SK-N-SH (cell line): ENCODE measurements at regions not wholly inside any gene's neighbourhood (a gene's known extent, or its start where the extent isn't known, plus 50 kb on each side); places are given as distances from the start of the nearest gene placed in this dataset.

Experiments
- CTCF ChIA-PET: fragments of 300-600, 350-600 bp; formaldehyde crosslinking; extraction: SDS; loops from one replicate; lab custom pipeline; 2021; lab: Yijun Ruan, JAX
- POLR2A ChIA-PET: fragments of 350-600 bp; sonication (Branson Sonifier 250); formaldehyde crosslinking; extraction: SDS; loops from one replicate; lab custom pipeline; 2020; ENCODE audit warnings: antibody characterized with exemption, inconsistent platforms; lab: Yijun Ruan, JAX
- DNase-seq: peaks from one replicate; pipeline ENCODE4 v3.0.0; 2012
- H2AFZ ChIP-seq: fragments of 200-600 bp; sonication (generic); 2 replicates; pipeline ENCODE4 v1.8.1; 2016; ENCODE audit warnings: antibody characterized with exemption, mild to moderate bottlenecking, low read depth
- H3F3A ChIP-seq: fragments of 200-600 bp; sonication (generic); replicated peaks from 2 replicates; pipeline ENCODE3; 2016; ENCODE audit warnings: antibody characterized with exemption, mild to moderate bottlenecking; ENCODE audit not compliant: insufficient read depth
- H3K27ac ChIP-seq, 2 experiments: fragments of 200-500 bp in 1 of 2; fragments of 200-600 bp in 1 of 2; sonication (Bioruptor generic) in 1 of 2; sonication (generic), shearing (Covaris generic) in 1 of 2; 2 replicates each; pipeline versions ENCODE4 v1.5.1 to v1.6.1; 2014 to 2016; ENCODE audit warnings: low read depth in 2 of 2, inconsistent platforms in 1 of 2, low read length in 1 of 2, mild to moderate bottlenecking in 1 of 2, mixed read lengths in 1 of 2
- H3K27me3 ChIP-seq: fragments of 200-600 bp; sonication (generic), shearing (Covaris generic); 2 replicates; pipeline ENCODE4 v1.6.1; 2016; ENCODE audit warnings: mixed run types; ENCODE audit not compliant: insufficient read depth
- H3K36me3 ChIP-seq, 2 experiments: fragments of 200-500 bp in 1 of 2; fragments of 200-600 bp in 1 of 2; sonication (Bioruptor generic) in 1 of 2; sonication (generic) in 1 of 2; replicated peaks in 1 of 2; 2 replicates each; pipeline versions ENCODE3 to v1.5.1; 2014 to 2016; ENCODE audit warnings: low read length in 1 of 2, mild to moderate bottlenecking in 1 of 2; ENCODE audit not compliant: insufficient read depth in 2 of 2, control insufficient read depth in 1 of 2
- H3K4me1 ChIP-seq, 2 experiments: fragments of 200-500 bp in 1 of 2; fragments of 200-600 bp in 1 of 2; sonication (Bioruptor generic) in 1 of 2; sonication (generic), shearing (Covaris generic) in 1 of 2; 2 replicates each; pipeline versions ENCODE4 v1.5.1 to v1.6.1; 2014 to 2016; ENCODE audit warnings: low read depth in 1 of 2, low read length in 1 of 2, mixed run types in 1 of 2; ENCODE audit not compliant: insufficient read depth in 2 of 2, control insufficient read depth in 1 of 2
- H3K4me2 ChIP-seq: fragments of 200-600 bp; sonication (generic), shearing (Covaris generic); 2 replicates; pipeline ENCODE4 v1.6.1; 2017; ENCODE audit warnings: mixed run types
- H3K4me3 ChIP-seq, 2 experiments: fragments of 200-500 bp in 1 of 2; fragments of 200-600 bp in 1 of 2; sonication (Bioruptor generic) in 1 of 2; sonication (generic), shearing (Covaris generic) in 1 of 2; 2 replicates each; pipeline versions ENCODE4 v1.5.1 to v1.8.1; 2014 to 2016; ENCODE audit warnings: low read depth in 2 of 2, inconsistent platforms in 1 of 2, low read length in 1 of 2, mild to moderate bottlenecking in 1 of 2, mixed read lengths in 1 of 2, moderate library complexity in 1 of 2
- H3K79me2 ChIP-seq: fragments of 200-600 bp; sonication (generic); 2 replicates; pipeline ENCODE4 v1.8.1; 2017; ENCODE audit warnings: mild to moderate bottlenecking; ENCODE audit not compliant: insufficient read depth
- H3K9ac ChIP-seq: fragments of 200-600 bp; sonication (generic); 2 replicates; pipeline ENCODE4 v1.6.1; 2017; ENCODE audit warnings: mixed run types
- H3K9me2 ChIP-seq: fragments of 200-600 bp; sonication (generic); 2 replicates; pipeline ENCODE4 v1.6.1; 2017; ENCODE audit warnings: mixed run types
- H3K9me3 ChIP-seq: fragments of 200-600 bp; sonication (generic); 2 replicates; pipeline ENCODE4 v1.6.1; 2017; ENCODE audit warnings: mixed run types, mild to moderate bottlenecking, moderate library complexity
- H4K20me1 ChIP-seq: fragments of 200-600 bp; sonication (generic); 2 replicates; pipeline ENCODE4 v1.6.1; 2017; ENCODE audit warnings: mild to moderate bottlenecking, mixed run types; ENCODE audit not compliant: insufficient read depth
- CHD2 ChIP-seq: fragments of 150-350 bp; IDR thresholded peaks from 2 replicates; pipeline ENCODE4 v1.6.1; 2018; ENCODE audit warnings: low read length; ENCODE audit not compliant: partially characterized antibody
- ELF1 ChIP-seq: IDR thresholded peaks from 2 replicates; pipeline ENCODE4 v1.4.0; 2012
- EP300 ChIP-seq, 2 experiments: IDR thresholded peaks; 2 replicates each; pipeline versions ENCODE4 v1.4.0 to v1.6.1; 2012; ENCODE audit warnings: borderline replicate concordance in 1 of 2, low read depth in 1 of 2, low read length in 1 of 2
- FOXM1 ChIP-seq: IDR thresholded peaks from 2 replicates; pipeline ENCODE4 v1.4.0; 2012; ENCODE audit warnings: low read depth, mild to moderate bottlenecking
- GABPA ChIP-seq: IDR thresholded peaks from 2 replicates; pipeline ENCODE4 v1.4.0; 2012; ENCODE audit warnings: low read depth, mild to moderate bottlenecking
- IRF3 ChIP-seq: fragments of 150-350 bp; IDR thresholded peaks from 2 replicates; pipeline ENCODE4 v1.6.1; 2016; ENCODE audit warnings: mild to moderate bottlenecking, low read depth, low read length
- MAX ChIP-seq: IDR thresholded peaks from 2 replicates; pipeline ENCODE4 v1.4.0; 2012; ENCODE audit warnings: low read depth
- MXI1 ChIP-seq: IDR thresholded peaks from 2 replicates; pipeline ENCODE4 v1.6.1; 2012; ENCODE audit warnings: mild to moderate bottlenecking, low read depth, low read length, improper control_type of control experiment
- NRF1 ChIP-seq: IDR thresholded peaks from 2 replicates; pipeline ENCODE4 v1.6.1; 2012; ENCODE audit warnings: low read depth, mild to moderate bottlenecking, low read length
- PBX3 ChIP-seq: IDR thresholded peaks from 2 replicates; pipeline ENCODE4; 2012
- POLR2AphosphoS5 ChIP-seq: IDR thresholded peaks from 2 replicates; pipeline ENCODE4 v1.6.1; 2012; ENCODE audit warnings: low read depth, low read length
- RAD21 ChIP-seq: IDR thresholded peaks from 2 replicates; pipeline ENCODE4 v1.6.1; 2012; ENCODE audit warnings: mild to moderate bottlenecking, low read length
- REST ChIP-seq: IDR thresholded peaks from 2 replicates; pipeline ENCODE4 v1.6.1; 2012; ENCODE audit warnings: mild to moderate bottlenecking, low read depth, low read length, moderate library complexity
- RXRA ChIP-seq: IDR thresholded peaks from 2 replicates; pipeline ENCODE4 v1.4.0; 2012; ENCODE audit warnings: low read depth, mild to moderate bottlenecking, borderline replicate concordance
- SIN3A ChIP-seq: IDR thresholded peaks from 2 replicates; pipeline ENCODE4 v1.6.1; 2012; ENCODE audit warnings: low read depth, mild to moderate bottlenecking, low read length, moderate library complexity, borderline replicate concordance
- TCF12 ChIP-seq: IDR thresholded peaks from 2 replicates; pipeline ENCODE4 v1.4.0; 2012
- TEAD4 ChIP-seq: IDR thresholded peaks from 2 replicates; pipeline ENCODE4 v1.4.0; 2012; ENCODE audit warnings: mild to moderate bottlenecking, borderline replicate concordance; ENCODE audit not compliant: insufficient read depth
- USF2 ChIP-seq: fragments of 150-350 bp; IDR thresholded peaks from 2 replicates; pipeline ENCODE4 v1.6.1; 2017; ENCODE audit warnings: antibody characterized with exemption, low read length, low read depth, borderline replicate concordance
- ZBTB33 ChIP-seq: IDR thresholded peaks from 2 replicates; pipeline ENCODE4 v1.4.0; 2012; ENCODE audit warnings: low read depth, borderline replicate concordance
- WGBS: methylation state at CpG from one replicate; pipeline ENCODE4 v1.1.6; 2017; ENCODE audit warnings: low lambda C conversion rate; 5-methylcytosine and 5-hydroxymethylcytosine counted together

- no peak for DNase-seq
- TF ChIP-seq CHD2: no peak
- Histone ChIP-seq H4K20me1 (no peaks in the 10 kb centered on the region), H3K27me3 (no peaks in the 10 kb centered on the region), H3F3A (no peaks in the 10 kb centered on the region), H3K9ac (no peak overlapping the region), H3K27ac (no peak overlapping the region), H3K4me3 (no peak overlapping the region), H3K9me2 (no peaks in the 10 kb centered on the region), H3K79me2 (no peaks in the 10 kb centered on the region), H3K36me3 (no peaks in the 10 kb centered on the region), H3K4me1 (no peaks in the 10 kb centered on the region), H3K4me2 (no peak overlapping the region), H2AFZ (no peak overlapping the region), H3K9me3 (no peaks in the 10 kb centered on the region)
- WGBS: 5% methylated on average over 4 of the region's 4 CpGs
- POLR2A ChIA-PET: no interaction called here
- CTCF ChIA-PET: no interaction called here
Observed at GRCh38 chr16:8099586-8099985, 490.7 kb downstream of the TMEM114 start.

- TF ChIP-seq SIN3A (no peak), FOXM1 (no peak), MXI1 (no peak), ELF1 (no peak), USF2 (no peak), CHD2 (no peak), GABPA (no peak), IRF3 (no peak), POLR2AphosphoS5 (no peak), RAD21 (no peak), MAX (no peak), PBX3 (no peak), EP300 (IDR thresholded peaks at IDR 0.05; ENCODE audit: borderline replicate concordance in 1 of 2, low read depth in 1 of 2, low read length in 1 of 2) (no peak), TEAD4 (no peak), TCF12 (no peak), ZBTB33 (no peak), RXRA (no peak), REST (no peak), NRF1 (no peak)
Observed at GRCh38 chr16:8098947-8099512, 491.3 kb downstream of the TMEM114 start.

More at GRCh38 chr16:8098947-8099512, 491.3 kb downstream of the TMEM114 start:
- Histone ChIP-seq H3F3A (no peaks in the 10 kb centered on the region), H3K9me2 (no peaks in the 10 kb centered on the region), H3K36me3 (no peaks in the 10 kb centered on the region), H3K27ac (no peak overlapping the region), H3K9ac (no peak overlapping the region), H3K9me3 (no peaks in the 10 kb centered on the region), H3K4me1 (no peaks in the 10 kb centered on the region), H3K27me3 (no peaks in the 10 kb centered on the region), H3K4me3 (no peak overlapping the region), H2AFZ (no peak overlapping the region), H3K79me2 (no peaks in the 10 kb centered on the region), H3K4me2 (no peak overlapping the region), H4K20me1 (no peaks in the 10 kb centered on the region)
- POLR2A ChIA-PET: no interaction called here
- no peak for DNase-seq
- 14% methylated on average over 11 of the region's 11 CpGs for WGBS
- CTCF ChIA-PET: no interaction called here
